SK-N-MC (cell line): ENCODE measurements at regions not wholly inside any gene's neighbourhood (a gene's known extent, or its start where the extent isn't known, plus 50 kb on each side); places are given as distances from the start of the nearest gene placed in this dataset.

Experiments used
- DNase-seq: peaks from one replicate; pipeline ENCODE4 v3.0.0-alpha.2; 2011; ENCODE audit warnings: low read depth, low spot score
- H3K27ac ChIP-seq: fragments of 200-600 bp; sonication (generic); 2 replicates; pipeline ENCODE4 v1.5.1; 2016; ENCODE audit warnings: mixed run types
- H3K36me3 ChIP-seq: fragments of 200-600 bp; sonication (generic); 2 replicates; pipeline ENCODE4 v1.6.1; 2017; ENCODE audit warnings: antibody characterized with exemption, low read length, mixed read lengths; ENCODE audit not compliant: insufficient read depth
- H3K4me3 ChIP-seq: fragments of 200-600 bp; sonication (generic); 2 replicates; pipeline ENCODE4 v1.5.1; 2016
- H3K9ac ChIP-seq: fragments of 200-600 bp; sonication (generic); 2 replicates; pipeline ENCODE4 v1.8.0; 2017; ENCODE audit warnings: mixed run types, mixed read lengths; ENCODE audit not compliant: insufficient read length
- H3K9me3 ChIP-seq: fragments of 200-600 bp; sonication (generic); 2 replicates; pipeline ENCODE4 v1.6.1; 2017; ENCODE audit warnings: low read depth, mild to moderate bottlenecking, antibody characterized with exemption, low read length, moderate library complexity, mixed read lengths
- EZH2 ChIP-seq: fragments of 200-600 bp; sonication (generic); IDR thresholded peaks from one replicate; pipeline ENCODE4 v1.6.1; 2017; ENCODE audit warnings: antibody characterized with exemption
- FOXP2 ChIP-seq: optimal IDR thresholded peaks from 2 replicates; pipeline ENCODE3; 2011; ENCODE audit warnings: mild to moderate bottlenecking, moderate library complexity; ENCODE audit not compliant: insufficient read depth; ENCODE audit errors: extremely low read length, control extremely low read depth
- POLR2AphosphoS5 ChIP-seq: IDR thresholded peaks from 2 replicates; pipeline ENCODE4 v1.6.1; 2012; ENCODE audit warnings: mild to moderate bottlenecking, low read depth, low read length, borderline replicate concordance

DNA sequence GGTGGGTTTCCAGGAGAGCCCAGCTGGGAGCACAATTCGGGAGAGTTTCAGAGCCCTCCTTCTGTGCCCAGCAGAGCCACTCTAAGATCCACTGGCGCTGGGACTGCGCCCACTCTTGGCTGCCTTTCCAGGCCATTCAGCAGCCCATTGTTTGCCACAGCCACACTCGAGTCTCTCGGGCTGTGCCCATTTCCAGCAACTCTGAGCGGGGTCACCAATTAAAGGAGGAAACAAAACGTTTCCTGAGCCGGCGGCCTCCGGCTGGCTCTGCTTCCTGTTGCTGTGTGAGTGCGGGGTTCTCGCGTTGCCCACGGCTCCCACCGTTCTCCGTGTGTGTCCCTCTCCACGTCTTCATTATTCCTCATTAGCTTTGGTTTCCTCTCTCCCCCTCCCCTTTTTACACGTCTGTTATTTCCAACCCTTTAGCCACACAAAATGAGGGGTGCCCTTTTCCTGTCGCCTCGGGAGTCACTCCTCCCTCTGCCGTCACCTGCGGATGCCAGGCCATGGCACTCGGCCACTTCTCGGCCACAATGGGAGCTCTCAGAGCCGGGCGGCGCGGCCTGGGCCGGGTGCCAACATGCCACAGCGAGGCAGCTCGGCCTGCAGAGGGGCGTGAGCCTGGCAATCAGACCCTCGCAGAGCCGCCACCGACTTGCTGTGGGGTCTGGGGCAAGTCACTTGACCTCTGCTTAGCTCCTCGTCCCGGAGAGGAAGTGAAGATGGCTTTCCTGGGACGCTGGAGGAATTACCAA, 94.3 kb upstream of the NKX2-2 start:
- Histone ChIP-seq H3K27ac (no peak overlapping the region), H3K9me3 (no peaks in the 10 kb centered on the region), H3K9ac (no peak overlapping the region), H3K36me3 (no peaks in the 10 kb centered on the region), H3K4me3 (no peak overlapping the region)
- no peak for TF ChIP-seq EZH2
- no peak for TF ChIP-seq FOXP2
- no peak for TF ChIP-seq POLR2AphosphoS5
- DNase-seq: no peak

GRCh38 chr20:21601799-21602198, 87.9 kb upstream of the NKX2-2 start:
- Histone ChIP-seq H3K27ac (no peak overlapping the region), H3K9ac (no peak overlapping the region), H3K4me3 (no peak overlapping the region), H3K36me3 (no peaks in the 10 kb centered on the region), H3K9me3 (no peaks in the 10 kb centered on the region)
- TF ChIP-seq FOXP2 (no peak), EZH2 (no peak), POLR2AphosphoS5 (no peak)
- DNase-seq: no peak

DNA sequence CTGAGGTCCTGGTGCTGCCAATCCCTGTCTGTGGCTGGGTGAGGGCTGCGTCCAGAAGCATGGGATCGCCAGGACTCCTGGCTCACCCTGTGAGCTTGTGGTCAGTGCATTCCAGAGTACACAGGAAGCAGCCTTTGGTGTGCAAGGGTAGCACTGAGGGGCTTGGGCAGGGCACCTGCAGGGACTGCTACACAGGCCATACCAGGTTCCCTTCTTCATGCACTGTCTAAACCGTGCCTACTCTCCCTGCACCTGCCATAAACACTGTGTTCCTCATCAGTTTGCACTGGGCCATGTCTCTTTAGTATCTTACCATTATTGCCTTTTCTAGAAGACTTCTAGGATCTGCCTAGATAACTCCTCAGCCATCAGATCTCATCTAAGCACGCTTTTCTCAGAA, 72.8 kb upstream of the NKX2-2 start:
- no peak for DNase-seq
- no peak overlapping the region for H3K4me3 ChIP-seq
- no peak overlapping the region for H3K9ac ChIP-seq
- TF ChIP-seq POLR2AphosphoS5 (no peak), FOXP2 (no peak)
- no peaks in the 10 kb centered on the region for H3K9me3 ChIP-seq
- no peak overlapping the region for H3K27ac ChIP-seq
- H3K36me3 ChIP-seq: no peaks in the 10 kb centered on the region

GRCh38 chr20:21583486-21584168, 69.8 kb upstream of the NKX2-2 start:
- Histone ChIP-seq H3K9ac (no peak overlapping the region), H3K27ac (peak overlapping the region; percentile 89), H3K4me3 (peak overlapping the region; percentile 44), H3K36me3 (no peaks in the 10 kb centered on the region), H3K9me3 (no peaks in the 10 kb centered on the region)
- TF ChIP-seq POLR2AphosphoS5 (peak; percentile 16; the same call in 1 of the 2 replicates), EZH2 (no peak), FOXP2 (no peak)
- DNase-seq: no peak

DNA sequence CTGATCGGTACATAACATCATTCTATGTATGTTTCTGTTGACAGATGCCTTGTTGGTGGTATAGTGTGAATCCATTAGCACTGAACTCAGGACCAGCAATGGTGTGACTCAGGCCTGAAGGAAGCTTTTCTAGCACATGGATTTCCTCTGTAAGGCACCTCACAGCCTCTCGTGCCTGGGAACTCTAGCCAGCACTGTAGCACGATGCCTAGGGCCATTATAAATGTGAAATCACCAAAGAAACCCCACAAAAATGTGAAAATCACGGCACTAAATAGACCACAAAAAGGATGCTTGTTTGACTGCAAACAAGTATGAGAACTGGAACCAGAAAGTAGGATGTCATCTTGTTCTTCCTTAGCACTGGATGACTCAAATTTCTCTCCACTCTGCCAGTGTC, 63.7 kb upstream of the NKX2-2 start:
- H3K36me3 ChIP-seq: no peaks in the 10 kb centered on the region
- DNase-seq: peak; percentile 83
- H3K27ac ChIP-seq: peak overlapping the region; percentile 100
- peak overlapping the region; percentile 63 for H3K4me3 ChIP-seq
- H3K9ac ChIP-seq: peak overlapping the region; percentile 81
- H3K9me3 ChIP-seq: no peaks in the 10 kb centered on the region
- no peak for TF ChIP-seq POLR2AphosphoS5
- no peak for TF ChIP-seq FOXP2
- TF ChIP-seq EZH2: no peak

GRCh38 chr20:21575981-21576740, 62.3 kb upstream of the NKX2-2 start:
- H3K9ac ChIP-seq: peak overlapping the region; percentile 81
- no peaks in the 10 kb centered on the region for H3K36me3 ChIP-seq
- H3K27ac ChIP-seq: peak overlapping the region; percentile 100
- peak; percentile 100 for DNase-seq
- peak; percentile 47; the same call in 1 of the 2 replicates for TF ChIP-seq POLR2AphosphoS5
- no peak for TF ChIP-seq EZH2
- peak; percentile 63 for TF ChIP-seq FOXP2
- H3K4me3 ChIP-seq: peak overlapping the region; percentile 63
- H3K9me3 ChIP-seq: no peaks in the 10 kb centered on the region

DNA sequence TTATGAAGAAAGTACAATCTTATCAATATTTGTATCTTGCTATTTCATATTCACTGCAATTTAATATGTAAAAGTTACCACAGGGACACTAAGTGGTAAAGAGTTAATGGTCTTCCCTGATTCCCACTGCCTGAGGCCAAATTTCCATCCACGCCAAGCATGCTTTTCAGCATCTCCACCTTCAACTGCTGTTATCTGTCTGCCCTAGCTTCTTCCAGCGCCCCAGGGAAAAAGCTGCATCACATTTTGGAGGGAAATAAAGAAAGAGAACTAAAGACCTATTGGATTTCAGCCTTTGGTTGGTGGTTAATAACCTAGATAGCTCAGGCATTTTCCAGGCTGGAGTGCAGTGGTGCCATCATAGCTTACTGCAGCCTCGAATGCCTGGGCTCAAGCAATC, 61.3 kb upstream of the NKX2-2 start:
- TF ChIP-seq EZH2 (no peak), POLR2AphosphoS5 (peak; percentile 53; the same call in 1 of the 2 replicates)
- DNase-seq: peak; percentile 98
- H3K27ac ChIP-seq: peak overlapping the region; percentile 99
- H3K4me3 ChIP-seq: no peak overlapping the region
- no peaks in the 10 kb centered on the region for H3K9me3 ChIP-seq
- H3K9ac ChIP-seq: no peak overlapping the region
- no peaks in the 10 kb centered on the region for H3K36me3 ChIP-seq

GRCh38 chr20:21574443-21574842, 60.6 kb upstream of the NKX2-2 start:
- peak overlapping the region; percentile 31 for H3K9ac ChIP-seq
- DNase-seq: no peak
- H3K27ac ChIP-seq: peak overlapping the region; percentile 99
- no peaks in the 10 kb centered on the region for H3K9me3 ChIP-seq
- H3K4me3 ChIP-seq: 0 out of 2 replicates have a peak overlapping the region, but pooled peaks have one; percentile 3
- no peaks in the 10 kb centered on the region for H3K36me3 ChIP-seq
- no peak for TF ChIP-seq EZH2
- no peak for TF ChIP-seq POLR2AphosphoS5
- no peak for TF ChIP-seq FOXP2
